ENCODE measurements at regions not wholly inside any gene's neighbourhood (a gene's known extent, or its start where the extent isn't known, plus 50 kb on each side); places are given as distances from the start of the nearest gene placed in this dataset.

DNA sequence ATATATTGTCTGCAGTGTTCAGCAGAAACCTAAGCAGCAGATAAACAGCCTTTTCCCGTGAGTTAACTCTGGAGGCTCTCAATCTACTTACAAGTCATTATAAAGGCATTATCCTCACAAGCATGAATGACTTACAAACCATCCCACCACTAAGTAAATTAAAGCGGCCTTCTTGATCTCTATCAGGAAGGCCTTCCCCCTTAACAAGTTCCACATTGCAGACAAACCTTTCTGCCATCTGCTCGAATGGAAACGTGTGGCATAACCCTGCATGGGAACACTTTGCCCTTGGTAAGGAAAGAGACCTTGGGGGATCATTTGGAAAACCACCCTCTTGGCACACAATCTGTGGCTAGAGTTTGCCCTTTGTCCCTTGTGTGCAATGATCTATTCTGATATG lies 199.5 kb downstream of the OSR1 start:
- no peak for TF ChIP-seq HNF4G (IDR thresholded peaks at IDR 0.05; ENCODE audit: borderline replicate concordance, low read depth, low read length)
- TF ChIP-seq HNF4G (CRISPR knock-in tag; IDR thresholded peaks at IDR 0.05; ENCODE audit: borderline replicate concordance, low read depth), result no peak
- no peak for TF ChIP-seq YY1 (IDR thresholded peaks at IDR 0.05; ENCODE audit: insufficient read depth, insufficient replicate concordance, low read depth, low read length)
- no peak for TF ChIP-seq RBM22 (optimal IDR thresholded peaks at IDR 0.05; ENCODE audit: low read length)
- no peak for TF ChIP-seq TP53 (CRISPR knock-in tag; conservative IDR thresholded peaks at IDR 0.05)
